Activated naive CD8-positive, alpha-beta T cell treated with anti-CD3 and anti-CD28 coated beads, Interleukin-2, amount 50 U/mL, for 16 hours (primary cell): ENCODE measurements at regions not wholly inside any gene's neighbourhood (a gene's known extent, or its start where the extent isn't known, plus 50 kb on each side); places are given as distances from the start of the nearest gene placed in this dataset.

Experiments
- DNase-seq: peaks from one replicate; pipeline ENCODE4 v3.0.0-alpha.2; 2020; ENCODE audit warnings: low read depth, low spot score

DNA sequence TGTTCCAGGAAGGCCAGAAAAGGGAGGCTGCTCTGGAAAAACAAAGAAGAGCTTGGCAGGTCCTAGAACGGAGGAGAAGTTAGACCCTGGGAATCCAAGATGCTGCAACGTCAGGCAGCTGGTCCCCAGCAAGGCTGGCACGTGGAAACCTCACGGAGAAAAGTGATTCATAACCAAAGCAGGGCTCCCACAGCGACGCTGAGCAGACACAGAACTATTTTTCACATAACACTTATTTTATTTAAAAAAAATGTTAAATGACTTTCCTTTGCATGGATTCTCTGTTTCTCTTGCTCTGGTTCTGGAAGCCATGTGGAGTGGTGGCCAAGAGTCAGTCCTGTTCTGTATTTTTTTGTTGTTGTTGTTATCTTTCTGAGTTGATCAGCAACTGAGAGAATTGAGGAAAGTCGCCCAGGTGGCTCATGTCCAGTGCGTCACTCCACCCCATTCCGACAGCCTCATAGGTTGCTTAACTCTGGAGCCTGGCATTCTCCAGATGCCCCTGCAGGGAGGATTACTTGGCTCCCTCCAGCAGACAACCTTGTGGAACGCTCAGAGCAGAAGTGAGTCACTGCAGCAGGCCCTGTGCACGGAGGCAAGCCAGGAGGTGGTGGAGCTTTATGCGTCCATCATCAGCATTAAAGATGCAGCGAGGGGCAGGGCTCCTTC lies 229.9 kb upstream of the HDAC4 start:
- DNase-seq = no peak

DNA sequence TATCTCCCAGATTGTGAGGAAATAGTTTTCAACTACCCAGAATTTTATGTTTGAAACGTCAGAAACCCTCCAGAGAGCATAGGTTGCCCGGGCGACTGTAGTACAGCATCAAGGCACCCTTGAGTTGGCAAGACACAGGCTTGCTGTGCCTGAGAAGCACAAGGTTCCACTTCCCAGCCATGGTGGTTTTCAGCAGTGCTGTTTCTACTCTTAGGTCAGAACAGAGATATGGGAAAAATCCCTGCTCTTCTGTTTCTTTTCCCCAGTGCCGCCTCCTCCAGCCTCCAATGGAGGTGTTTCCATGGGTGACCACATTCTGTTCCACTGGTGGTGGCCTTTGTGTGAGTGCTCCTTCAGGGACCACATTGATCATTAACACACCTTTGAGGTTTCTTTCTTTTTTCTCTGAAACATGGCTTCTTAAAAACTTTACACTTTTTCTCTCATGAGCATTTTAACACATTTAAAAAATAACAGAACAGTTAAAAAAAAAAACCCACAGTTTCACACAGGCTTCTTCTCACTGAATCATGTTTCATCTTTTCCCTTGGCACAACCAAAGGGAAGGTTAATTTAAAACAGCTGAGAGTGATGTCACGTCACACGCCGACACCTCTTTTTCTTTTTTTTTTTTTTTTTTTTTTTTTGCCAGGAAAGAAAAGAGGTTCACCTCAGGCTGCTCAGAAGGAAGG lies 229.3 kb upstream of the HDAC4 start:
- DNase-seq = no peak

DNA sequence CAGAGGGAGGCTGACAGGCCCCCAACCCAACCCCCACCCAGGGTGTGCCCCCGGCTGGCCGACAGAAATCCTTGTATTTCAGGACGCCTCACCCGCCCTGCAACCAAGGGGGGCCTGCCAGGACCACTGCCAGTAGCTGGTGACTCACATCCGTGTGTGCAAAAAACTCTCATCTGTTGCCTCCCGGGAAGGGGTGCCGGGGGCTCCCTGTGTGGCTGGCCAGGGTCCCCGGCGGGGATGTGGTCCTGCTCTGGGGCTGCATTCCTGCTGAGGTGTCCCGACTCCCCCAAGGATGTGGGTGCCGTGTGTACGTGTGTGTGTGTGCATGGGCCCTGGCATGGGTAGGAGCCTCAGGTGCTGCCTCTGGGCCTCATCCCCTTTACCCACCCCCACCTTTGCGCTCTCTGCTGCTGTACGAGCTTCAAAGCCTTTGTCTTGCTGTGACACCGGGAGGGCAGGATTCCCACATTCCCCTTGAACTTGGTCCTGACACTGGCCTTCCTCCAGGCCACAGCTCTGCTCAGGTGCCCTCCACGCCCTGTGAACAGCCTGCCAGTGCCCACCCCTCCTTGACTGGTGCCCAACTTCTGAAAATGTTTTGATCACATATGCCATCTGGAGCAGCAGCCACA lies 226.3 kb upstream of the HDAC4 start:
- DNase-seq = no peak

DNA sequence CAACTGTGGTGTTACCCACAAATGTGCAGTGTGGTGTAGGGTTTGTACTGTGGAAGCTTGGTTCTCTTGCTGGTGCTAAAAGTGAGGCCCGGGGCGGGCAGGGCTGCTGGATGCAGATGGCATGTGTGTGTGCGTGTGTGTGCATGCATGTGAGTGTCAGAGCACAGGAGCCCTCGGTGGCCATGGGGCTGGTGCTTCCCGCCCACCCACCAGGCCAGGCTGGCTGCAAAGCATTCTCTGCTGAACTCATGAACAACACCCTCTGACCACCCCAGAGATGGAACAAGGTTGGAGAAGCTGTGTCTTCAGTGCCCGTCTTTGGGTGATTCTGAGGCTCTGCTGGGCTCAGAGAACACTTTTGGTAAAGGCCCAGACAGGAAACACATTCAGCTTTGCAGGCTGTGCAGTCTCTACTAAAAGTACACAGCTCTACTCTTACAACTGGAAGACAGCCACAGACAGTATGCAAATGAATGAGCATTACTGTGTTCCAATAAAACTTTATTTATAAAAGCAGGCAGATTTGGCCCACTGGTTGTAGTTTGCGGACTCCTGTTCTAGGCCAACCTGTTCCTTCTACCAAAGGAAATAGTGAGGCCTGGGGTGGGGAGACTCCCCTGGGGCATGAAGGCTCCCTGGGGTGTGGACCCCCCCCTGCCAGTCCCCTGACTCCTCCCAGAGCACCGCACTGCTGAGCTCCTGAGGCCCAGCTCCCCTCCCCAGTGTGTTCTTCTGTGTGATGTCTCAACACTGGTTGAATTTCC lies 225.3 kb upstream of the HDAC4 start:
- DNase-seq = no peak

DNA sequence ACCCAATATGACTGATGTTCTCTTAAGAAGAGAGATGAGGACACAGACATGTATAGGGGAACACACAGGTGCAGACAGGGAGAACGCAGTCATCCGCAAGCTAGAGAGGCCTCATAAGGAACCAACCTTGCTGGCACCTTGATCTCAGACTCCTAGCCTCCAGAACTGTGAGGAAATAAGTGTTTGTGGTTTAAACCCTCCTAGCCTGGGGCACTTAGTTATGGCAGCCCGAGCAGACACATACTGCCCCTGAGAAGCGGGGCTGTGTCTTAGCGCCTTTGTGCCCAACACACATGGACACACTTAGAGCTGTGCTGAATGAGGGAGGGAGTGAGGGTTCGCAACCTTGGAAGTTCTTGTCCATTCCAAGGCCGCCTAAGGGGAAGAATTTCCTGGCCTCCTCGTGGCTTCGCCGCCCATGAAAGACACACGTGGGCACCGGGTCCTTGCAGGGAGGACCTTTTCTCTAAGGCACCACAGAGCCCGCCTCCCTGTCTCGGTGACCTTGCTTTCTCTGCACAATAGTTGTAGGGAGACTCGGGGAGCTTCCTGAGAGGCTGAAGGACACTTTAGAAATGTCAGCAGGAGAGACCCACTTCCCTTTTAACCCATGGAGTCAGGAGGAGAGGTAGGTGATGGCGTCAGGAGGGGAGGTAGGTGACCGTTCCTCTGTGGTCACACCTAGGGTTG lies 224.5 kb upstream of the HDAC4 start:
- no peak for DNase-seq

DNA sequence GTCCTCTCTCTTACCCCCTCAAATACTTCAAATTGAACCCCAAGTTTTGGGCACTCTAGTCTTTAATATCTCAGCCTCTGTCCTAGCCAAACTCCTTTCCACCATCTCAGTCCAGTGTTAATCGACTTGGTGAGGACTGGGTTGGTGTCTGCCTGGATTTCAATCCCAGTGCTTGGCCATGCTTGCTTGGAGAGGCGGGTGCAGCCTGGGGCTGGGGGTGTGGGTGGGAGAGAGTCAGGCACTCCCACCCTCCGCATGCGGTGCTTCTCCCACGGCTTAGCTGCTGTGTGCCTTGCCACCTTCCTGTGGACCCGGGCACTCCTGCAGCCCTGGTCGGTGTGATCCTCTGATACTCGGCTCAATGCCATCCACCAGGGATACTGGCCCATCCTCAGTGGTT lies 220.8 kb upstream of the HDAC4 start:
- no peak for DNase-seq

DNA sequence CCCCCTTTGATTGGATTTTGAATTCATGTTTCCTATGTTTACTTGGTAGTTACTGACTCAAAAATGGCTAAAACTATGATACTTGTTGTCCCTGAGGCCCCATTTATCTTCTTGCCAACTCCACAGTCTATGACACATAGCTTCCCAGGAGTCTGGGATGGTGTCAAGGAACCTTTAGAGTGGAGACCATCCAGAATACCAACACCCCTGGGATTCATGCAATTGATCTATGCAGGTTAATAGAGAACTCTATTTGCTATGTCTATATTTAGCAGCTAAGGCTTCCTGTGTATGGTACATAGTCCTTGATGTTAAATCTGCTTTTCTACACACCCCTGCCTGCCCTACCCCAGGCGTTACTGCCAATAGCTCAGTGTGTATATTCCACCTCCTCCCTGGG lies 218.5 kb upstream of the HDAC4 start:
- no peak for DNase-seq

DNA sequence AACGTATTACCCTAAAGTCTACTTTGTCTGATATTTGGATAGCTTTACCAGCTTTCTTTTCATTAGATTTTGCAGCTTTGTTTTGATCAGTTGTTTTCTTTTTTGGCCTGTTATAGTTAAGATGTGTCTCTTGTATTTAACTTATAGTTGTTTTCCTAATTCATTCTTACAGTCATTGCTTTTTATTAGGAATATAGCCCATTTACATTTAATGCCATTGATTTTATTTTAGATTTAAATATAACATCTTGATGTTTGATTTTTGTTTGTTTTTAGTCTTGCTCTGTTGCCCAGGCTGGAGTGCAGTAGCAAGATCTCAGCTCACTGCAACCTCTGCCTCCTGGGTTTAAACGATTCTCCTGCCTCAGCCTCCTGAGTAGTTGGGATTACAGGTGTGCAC lies 215.9 kb upstream of the HDAC4 start:
- DNase-seq = no peak

DNA sequence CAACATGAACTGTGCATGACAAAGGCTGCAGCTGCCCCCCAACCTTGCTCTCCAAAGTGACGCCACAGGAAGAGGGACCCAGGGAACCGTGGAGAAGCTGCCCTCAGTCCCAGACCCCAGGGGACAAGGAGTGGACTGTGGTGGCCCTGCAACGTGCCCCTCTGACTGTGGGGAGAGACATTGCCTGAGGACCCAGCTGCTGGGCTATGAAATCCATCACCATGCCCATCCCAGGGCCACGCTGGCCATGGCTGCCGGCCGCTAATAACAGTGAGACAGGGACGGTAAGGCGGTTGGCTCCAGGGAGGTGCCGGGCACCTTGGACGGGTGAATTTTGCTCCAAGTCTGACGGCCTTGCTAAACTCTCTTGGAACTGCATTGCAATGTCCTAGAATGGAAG lies 211.3 kb upstream of the HDAC4 start:
- DNase-seq = no peak

DNA sequence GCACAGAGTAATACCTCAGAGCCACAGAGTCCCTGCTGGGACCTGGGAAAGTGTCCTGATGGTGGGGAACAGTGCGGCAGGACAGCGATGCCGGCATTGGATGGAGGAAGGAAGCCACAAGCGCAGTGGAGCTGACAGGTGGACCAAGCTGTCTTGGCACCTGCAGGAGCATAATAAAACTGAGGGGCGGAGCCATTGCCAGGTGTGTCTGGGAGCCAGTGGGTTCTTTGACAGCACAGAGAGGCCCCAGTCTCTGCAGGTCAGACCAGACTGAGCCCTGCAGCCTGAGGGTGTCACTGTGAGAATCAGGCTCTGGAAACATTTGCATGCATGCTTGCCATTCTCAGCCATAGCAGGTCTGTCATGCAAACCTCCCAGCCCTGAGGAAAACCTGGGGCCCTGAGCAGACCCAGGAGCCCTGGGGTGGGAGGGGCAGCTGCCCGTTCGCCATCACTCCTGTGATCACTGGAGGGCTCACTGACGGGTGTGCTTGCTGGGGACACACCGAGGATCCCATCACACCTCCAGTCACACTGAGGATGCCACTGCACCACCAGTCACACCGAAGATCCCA lies 210.5 kb upstream of the HDAC4 start:
- DNase-seq = no peak

DNA sequence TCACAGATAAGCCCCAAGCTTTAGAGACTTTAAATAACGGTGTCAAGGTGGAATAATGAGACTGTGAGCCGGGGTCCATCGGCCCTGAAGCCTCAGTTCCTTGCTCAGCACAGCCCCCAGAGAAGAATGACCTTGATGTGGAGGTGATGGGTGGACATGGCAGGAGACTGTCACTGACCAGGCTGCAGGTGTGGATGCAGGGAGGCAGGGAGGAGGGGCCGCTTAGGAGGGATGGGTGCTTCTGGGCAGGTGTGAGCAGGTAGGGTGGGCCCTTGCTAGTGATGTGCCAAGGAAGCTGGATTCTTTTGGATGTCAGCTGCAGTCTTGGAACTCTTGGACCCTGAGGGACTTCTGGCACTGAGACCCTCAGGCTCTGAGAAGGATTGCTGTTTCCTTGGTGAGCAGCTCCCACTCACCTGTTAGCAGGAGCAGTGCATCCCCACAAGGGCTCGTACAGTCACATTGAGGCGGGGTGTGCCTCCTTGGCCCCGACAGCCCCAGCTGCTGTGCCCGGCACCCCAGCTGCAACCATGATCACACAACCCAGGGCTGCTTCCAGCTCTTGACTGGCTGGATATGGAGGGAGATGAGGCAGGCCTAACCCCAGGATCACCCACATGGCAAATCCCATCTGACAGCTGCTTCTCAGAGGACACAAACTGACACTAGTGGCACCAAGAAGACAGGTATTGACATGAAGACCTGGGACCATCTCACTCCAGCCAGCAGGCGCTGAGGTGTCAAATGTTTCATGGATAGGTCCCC lies 209.8 kb upstream of the HDAC4 start:
- no peak for DNase-seq

DNA sequence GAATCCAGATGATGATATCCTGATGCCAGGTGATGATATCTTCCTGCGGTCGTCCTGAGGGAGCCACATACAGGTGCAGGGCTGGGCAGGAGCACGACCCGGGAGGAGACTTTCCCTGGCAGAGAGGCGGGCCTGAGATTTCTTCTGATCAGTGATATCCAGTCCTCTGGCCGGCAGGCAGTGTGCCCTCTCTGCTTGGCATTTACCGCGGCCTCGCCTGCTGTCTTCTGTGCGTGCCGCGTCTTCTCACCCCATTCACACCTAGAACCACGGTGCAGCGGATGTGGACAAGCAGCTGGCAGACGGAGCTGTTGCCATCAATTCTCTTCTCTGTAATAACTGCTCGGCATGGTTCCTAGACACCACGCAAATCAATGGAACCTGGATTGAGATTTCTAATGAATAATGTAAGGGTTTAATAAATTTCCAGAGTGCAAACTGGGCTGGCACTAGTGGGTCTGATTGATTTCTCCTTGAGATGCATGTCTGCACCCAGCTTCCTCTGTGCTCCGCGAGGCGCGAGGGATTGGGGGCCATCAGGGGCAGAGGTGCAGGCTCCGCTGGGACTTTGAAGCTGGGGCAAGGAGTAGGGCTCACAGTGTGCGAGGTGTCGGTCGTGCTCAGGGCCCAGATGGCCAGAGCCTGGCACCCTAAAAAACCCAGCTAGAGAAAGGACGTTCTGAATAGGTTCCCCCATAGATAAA lies 208.9 kb upstream of the HDAC4 start:
- DNase-seq = no peak

DNA sequence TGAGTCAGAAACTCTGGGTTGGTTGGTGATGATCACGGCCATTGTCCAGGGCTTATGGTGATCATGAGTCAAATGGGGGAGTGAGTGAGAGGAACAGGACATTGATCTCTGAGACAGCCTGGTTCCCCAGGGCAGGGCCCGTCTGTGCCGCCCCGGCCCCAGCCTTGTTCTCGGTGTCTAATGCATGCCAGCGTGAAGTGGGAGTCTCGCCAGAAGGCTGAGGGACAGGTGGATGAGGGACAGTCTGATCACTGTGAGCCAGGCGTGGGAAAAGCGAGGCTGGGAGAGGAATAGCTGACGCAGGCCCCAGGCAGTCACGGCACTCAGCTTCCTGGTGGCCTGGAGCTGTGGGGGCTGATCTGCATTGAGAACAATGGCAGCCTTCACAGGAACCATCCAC lies 208.3 kb upstream of the HDAC4 start:
- DNase-seq = no peak

DNA sequence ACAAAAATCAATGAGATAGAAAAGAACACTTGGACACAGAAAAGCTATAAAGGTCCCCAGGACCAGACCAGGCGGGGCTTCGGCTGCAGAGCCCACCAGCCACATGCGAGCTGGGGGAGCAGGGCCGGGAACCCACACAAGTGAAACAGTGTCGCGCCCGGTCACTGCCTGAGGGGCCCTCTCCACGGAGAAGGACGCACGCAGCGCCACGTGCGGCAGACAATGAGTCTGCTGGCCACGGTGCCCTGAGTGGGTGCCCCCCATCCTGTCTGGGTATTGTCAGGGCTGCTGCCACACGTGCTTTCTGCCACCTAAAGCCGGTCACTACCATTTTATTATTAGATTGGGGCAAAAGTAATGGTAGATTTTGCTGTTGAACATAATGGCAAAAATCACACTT lies 207.9 kb upstream of the HDAC4 start:
- no peak for DNase-seq

DNA sequence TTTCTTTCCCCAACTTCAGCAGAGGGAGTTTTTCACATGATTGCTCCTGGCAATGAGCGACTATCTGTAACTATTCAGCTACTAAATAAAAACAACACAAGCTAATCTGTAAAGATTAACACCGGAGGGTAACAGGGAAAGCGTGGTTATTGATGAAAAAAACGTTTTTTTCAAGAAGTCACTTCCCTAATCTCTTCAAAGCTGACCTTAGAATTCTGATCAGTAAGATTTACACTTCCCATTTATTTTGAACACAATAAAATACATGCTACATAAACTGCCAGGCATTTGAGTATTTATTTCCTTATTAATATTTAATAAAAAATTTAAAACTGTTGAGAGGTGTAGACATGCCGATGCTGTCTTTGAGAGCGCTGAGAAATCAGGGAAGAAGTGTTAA lies 207.4 kb upstream of the HDAC4 start:
- DNase-seq = no peak

DNA sequence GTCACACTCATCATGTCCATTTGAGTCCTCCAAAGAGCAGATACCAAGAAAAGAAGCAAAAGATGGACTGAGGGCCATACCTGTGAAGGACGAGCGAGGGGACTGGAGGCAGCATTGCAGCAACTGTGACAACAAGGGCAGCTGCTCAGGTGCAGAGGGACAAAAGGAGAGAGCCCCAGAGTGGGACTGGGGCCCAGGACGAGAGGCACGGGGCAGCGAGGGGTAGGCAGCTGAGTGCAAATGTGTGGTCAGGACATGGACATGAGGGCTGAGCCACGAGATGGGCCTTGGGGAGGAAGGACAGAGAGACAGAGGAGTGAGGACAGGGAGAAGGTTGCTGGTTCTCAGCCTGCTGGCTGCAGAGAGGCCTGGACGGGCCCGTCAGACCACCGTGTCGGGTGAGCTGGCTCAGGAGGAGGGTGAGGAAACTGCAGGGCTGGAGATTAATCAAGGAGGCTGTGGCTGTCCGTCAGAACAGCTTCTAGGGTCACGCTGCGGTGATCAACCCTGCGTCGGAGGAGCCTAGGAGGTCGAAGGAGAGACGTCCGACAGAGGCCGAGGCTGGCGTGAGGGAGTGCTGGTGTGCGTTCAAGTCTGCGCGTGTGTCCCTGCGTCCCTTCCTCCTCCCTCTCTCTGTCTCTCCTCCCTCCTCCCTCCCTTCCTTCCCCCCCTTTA lies 206.8 kb upstream of the HDAC4 start:
- no peak for DNase-seq

DNA sequence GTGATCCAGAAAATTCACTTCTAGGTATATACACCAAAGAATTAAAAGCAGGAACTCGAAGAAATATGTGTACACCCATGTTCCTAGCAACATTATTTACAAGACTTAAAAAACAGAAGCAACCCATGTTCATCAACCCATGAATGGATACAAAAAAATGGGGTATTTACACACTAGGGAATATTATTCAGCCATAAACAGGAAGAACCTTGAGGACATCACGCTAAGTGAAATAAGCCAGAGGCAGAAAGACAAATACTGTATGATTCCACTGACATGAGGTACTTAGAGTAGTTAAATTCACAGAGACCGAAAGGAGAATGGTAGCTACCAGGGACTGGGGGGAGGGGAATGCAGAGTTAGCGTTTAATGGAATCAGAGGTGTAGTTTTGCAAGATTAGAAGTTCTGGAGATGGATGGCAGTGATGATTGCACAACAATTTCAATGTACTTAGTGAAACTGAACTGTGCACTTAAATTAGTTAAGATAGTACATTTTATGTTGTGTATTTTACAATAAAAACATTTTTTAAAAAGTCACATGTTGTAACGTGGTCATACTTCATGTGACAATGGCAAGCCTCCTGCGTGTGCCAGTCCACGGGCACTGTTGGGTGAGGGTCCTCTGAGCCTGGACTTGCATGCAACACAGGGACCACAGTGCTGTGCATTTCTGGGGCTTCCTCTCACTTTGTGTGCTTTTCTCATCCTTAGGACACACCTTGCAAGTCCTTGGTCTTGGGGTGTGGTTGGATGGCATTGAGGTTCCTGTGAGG lies 206.1 kb upstream of the HDAC4 start:
- no peak for DNase-seq

DNA sequence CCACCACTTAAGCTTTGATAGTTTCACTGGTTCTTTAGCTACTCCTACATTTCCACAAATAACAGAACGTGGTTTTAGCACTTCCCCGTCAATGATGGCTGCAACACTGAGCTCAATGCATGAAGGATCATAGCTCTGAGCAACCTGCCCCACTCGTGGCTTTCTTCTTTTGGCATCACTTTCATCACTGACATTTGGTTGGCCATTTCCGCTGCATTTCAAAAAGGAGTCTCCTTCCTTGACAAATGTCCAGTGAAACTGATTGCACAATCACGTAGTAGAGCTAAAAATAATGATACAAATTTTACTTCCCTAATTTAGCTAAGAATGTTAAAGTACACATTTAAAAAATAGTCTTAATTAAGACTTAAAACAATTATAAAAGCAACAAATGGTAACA lies 205.2 kb upstream of the HDAC4 start:
- no peak for DNase-seq

DNA sequence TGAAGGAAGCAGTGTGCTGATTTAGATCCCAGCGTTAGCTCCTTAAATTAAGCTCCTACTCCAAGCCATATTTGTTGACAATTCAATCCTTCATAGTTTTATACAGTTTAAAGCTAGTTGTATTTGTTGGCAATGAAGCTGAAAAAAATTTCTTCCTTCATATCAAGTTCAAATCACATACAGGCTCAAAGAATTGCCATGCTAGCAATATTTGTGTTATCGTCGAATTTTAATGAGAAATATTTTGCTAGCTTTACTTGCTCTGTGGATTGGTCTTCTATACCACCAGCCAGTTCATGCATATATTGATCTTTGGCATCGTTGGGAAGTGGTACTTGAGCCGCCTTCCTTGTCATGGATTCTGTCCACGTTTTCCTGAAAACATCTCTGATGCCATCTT lies 204.6 kb upstream of the HDAC4 start:
- no peak for DNase-seq
